IMR-90 (cell line): ENCODE measurements at regions not wholly inside any gene's neighbourhood (a gene's known extent, or its start where the extent isn't known, plus 50 kb on each side); places are given as distances from the start of the nearest gene placed in this dataset.
A peak's percentile ranks its signal among the peaks of the same experiment; 100 is the strongest.
"Not testable (repeated sequence)": the region's sequence is repeated elsewhere in the genome, so short reads cannot be mapped to it uniquely, and the experiment has no call there.

ENCODE experiments used
- ATAC-seq: fragments of 200-7000 bp; cut with Tn5 transposase; 2 replicates; pipeline ENCODE4 v1.9.1; 2020; ENCODE audit warnings: low read depth, mild to moderate bottlenecking, moderate library complexity
- BruUV-seq: library from RNA; stranded (reverse); fragments of 400-500 nt; replicated peaks from 2 replicates; lab custom pipeline; 2021; lab: Mats Ljungman, UMichigan
- CTCF ChIA-PET: fragments of 300-600 bp; formaldehyde crosslinking; extraction: SDS; loops from one replicate; lab custom pipeline; 2021; ENCODE audit warnings: antibody characterized with exemption; lab: Yijun Ruan, JAX
- POLR2A ChIA-PET: fragments of 300-600 bp; sonication (Branson Sonifier 250); formaldehyde crosslinking; loops from one replicate; lab custom pipeline; 2022; ENCODE audit warnings: antibody characterized with exemption; ENCODE audit not compliant: unreplicated experiment; lab: Charles Lee
- DNase-seq: peaks from one replicate; pipeline ENCODE4 v3.0.0; 2013
- H2AFZ ChIP-seq: replicated peaks from 2 replicates; pipeline ENCODE3; 2013; ENCODE audit warnings: low read length, mild to moderate bottlenecking; ENCODE audit not compliant: poor library complexity
- H2AK5ac ChIP-seq: 2 replicates; pipeline ENCODE4 v1.6.1; 2013; ENCODE audit warnings: low read depth, low read length, inconsistent platforms
- H2AK9ac ChIP-seq: replicated peaks from 2 replicates; pipeline ENCODE3; 2013; ENCODE audit warnings: mild to moderate bottlenecking, low read depth, low read length, moderate library complexity; ENCODE audit not compliant: poor library complexity
- H2BK120ac ChIP-seq: 2 replicates; pipeline ENCODE4 v1.6.1; 2013; ENCODE audit warnings: low read depth, low read length, inconsistent platforms
- H2BK15ac ChIP-seq: 3 replicates; pipeline ENCODE4 v1.6.1; 2013; ENCODE audit warnings: low read depth, low read length, inconsistent platforms
- H2BK20ac ChIP-seq: 2 replicates; pipeline ENCODE4 v1.6.1; 2013; ENCODE audit warnings: low read depth, mild to moderate bottlenecking, inconsistent platforms, low read length, moderate library complexity
- H2BK5ac ChIP-seq: 2 replicates; pipeline ENCODE4 v1.6.1; 2013; ENCODE audit warnings: mild to moderate bottlenecking, low read depth, low read length, inconsistent platforms; ENCODE audit not compliant: poor library complexity, severe bottlenecking
- H3K14ac ChIP-seq: replicated peaks from 2 replicates; pipeline ENCODE4 v1.6.1; 2013; ENCODE audit warnings: low read depth, low read length, inconsistent platforms
- H3K18ac ChIP-seq: 2 replicates; pipeline ENCODE4 v1.6.1; 2013; ENCODE audit warnings: low read depth, low read length, control low read depth
- H3K23ac ChIP-seq: 2 replicates; pipeline ENCODE4 v1.6.1; 2013; ENCODE audit warnings: low read depth, low read length, inconsistent platforms
- H3K27ac ChIP-seq: 2 replicates; pipeline ENCODE4 v1.5.1; 2013; ENCODE audit warnings: mild to moderate bottlenecking, control low read depth, low read length; ENCODE audit not compliant: insufficient read depth
- H3K27me3 ChIP-seq: 2 replicates; pipeline ENCODE4 v1.6.1; 2013; ENCODE audit warnings: low read length; ENCODE audit not compliant: control insufficient read depth, insufficient read depth
- H3K36me3 ChIP-seq: 2 replicates; pipeline ENCODE4 v1.6.1; 2013; ENCODE audit warnings: low read length, mixed read lengths; ENCODE audit not compliant: control insufficient read depth, insufficient read depth
- H3K4ac ChIP-seq: 2 replicates; pipeline ENCODE4 v1.6.1; 2013; ENCODE audit warnings: low read depth, low read length, inconsistent platforms
- H3K4me1 ChIP-seq: 2 replicates; pipeline ENCODE4 v1.6.1; 2013; ENCODE audit warnings: low read length, mixed read lengths; ENCODE audit not compliant: control insufficient read depth, insufficient read depth
- H3K4me2 ChIP-seq: 2 replicates; pipeline ENCODE4 v1.6.1; 2013; ENCODE audit warnings: low read depth, mild to moderate bottlenecking, control low read depth, low read length, moderate library complexity
- H3K4me3 ChIP-seq: 2 replicates; pipeline ENCODE4 v1.5.1; 2013; ENCODE audit warnings: low read depth, mild to moderate bottlenecking, control low read depth, low read length, moderate library complexity; ENCODE audit not compliant: insufficient read depth
- H3K56ac ChIP-seq: 2 replicates; pipeline ENCODE4 v1.6.1; 2013; ENCODE audit warnings: low read length, inconsistent platforms; ENCODE audit not compliant: insufficient read depth; ENCODE audit errors: extremely low read depth
- H3K79me1 ChIP-seq, 2 experiments: 2 replicates each; pipeline ENCODE4 v1.6.1; 2013; ENCODE audit warnings: low read length in 2 of 2, inconsistent platforms in 1 of 2, low read depth in 1 of 2
- H3K9ac ChIP-seq: 2 replicates; pipeline ENCODE4 v1.6.1; 2013; ENCODE audit warnings: low read depth, low read length, control low read depth
- H3K9me1 ChIP-seq: 2 replicates; pipeline ENCODE4 v1.6.1; 2013; ENCODE audit warnings: low read length, inconsistent platforms; ENCODE audit not compliant: insufficient read depth
- H3K9me3 ChIP-seq: 2 replicates; pipeline ENCODE4 v1.6.1; 2013; ENCODE audit warnings: low read length; ENCODE audit not compliant: control insufficient read depth, insufficient read depth
- H4K20me1 ChIP-seq: 2 replicates; pipeline ENCODE4 v1.6.1; 2013; ENCODE audit warnings: low read length, inconsistent platforms; ENCODE audit not compliant: insufficient read depth
- H4K5ac ChIP-seq: 2 replicates; pipeline ENCODE4 v1.6.1; 2013; ENCODE audit warnings: mild to moderate bottlenecking, low read depth, low read length, control low read depth
- H4K8ac ChIP-seq, 2 experiments: 2 replicates each; pipeline ENCODE4 v1.6.1; 2013; ENCODE audit warnings: low read depth in 2 of 2, low read length in 2 of 2, control low read depth in 1 of 2, inconsistent platforms in 1 of 2
- H4K91ac ChIP-seq: 2 replicates; pipeline ENCODE4 v1.6.1; 2013; ENCODE audit warnings: low read depth, low read length, inconsistent platforms; ENCODE audit not compliant: insufficient read depth
- CTCF ChIP-seq: conservative IDR thresholded peaks from 2 replicates; pipeline ENCODE4 v1.5.1; 2012; ENCODE audit warnings: mild to moderate bottlenecking, low read depth, low read length, improper control_type of control experiment
- WGBS, 2 experiments: methylation state at CpG; one replicate each; pipeline versions ENCODE4 v1.1.5 to v1.1.7; 2013; ENCODE audit warnings: missing lambda C conversion rate in 2 of 2; ENCODE audit not compliant: insufficient read length in 1 of 2; ENCODE audit errors: extremely low coverage in 2 of 2; 5-methylcytosine and 5-hydroxymethylcytosine counted together
- dilution Hi-C: fragments of 300-500 bp; cut with HindIII; formaldehyde crosslinking; loops from one replicate; pipeline ENCODE4 v1.14.3; 2018; ENCODE audit warnings: low sequenced_read_pairs; ENCODE audit not compliant: unreplicated experiment
- in situ Hi-C: fragments of 300-500 bp; cut with MboI; formaldehyde crosslinking; loops from 3 replicates; pipeline ENCODE4 v1.14.3; 2019; ENCODE audit warnings: low sequenced_read_pairs, inconsistent platforms, mixed read lengths
- intact Hi-C: fragments of 100-400 bp; cut with micrococcal nuclease; formaldehyde crosslinking; loops from 2 replicates; pipeline ENCODE4 v1.10.0; 2022

- DNase-seq (peak; percentile 88), ATAC-seq (peak; percentile 67)
- Histone ChIP-seq H2AK5ac (peak overlapping the region; percentile 98), H3K23ac (peak overlapping the region; percentile 49; the same call in 1 of the 2 replicates), H3K9ac (peak overlapping the region; percentile 49), H2AFZ (peak overlapping the region; percentile 72), H4K91ac (peak overlapping the region; percentile 93), H2BK120ac (peak overlapping the region; percentile 77), H3K18ac (peak overlapping the region; percentile 91), H3K27ac (peak overlapping the region; percentile 83), H2AK9ac (peak overlapping the region; percentile 84), H3K14ac (peak overlapping the region; percentile 35), H2BK5ac (peak overlapping the region; percentile 80), H2BK15ac (peak overlapping the region; percentile 89; the same call in 2 of the 3 replicates), H3K56ac (peak overlapping the region; percentile 75; the same call in 1 of the 2 replicates), H4K8ac (peak overlapping the region; percentile 88 to 99), H4K5ac (peak overlapping the region; percentile 84), H2BK20ac (peak overlapping the region; percentile 95), H3K4ac (peak overlapping the region; percentile 85), H3K4me1 (peaks cover 31% of the 10 kb centered on the region)
- TF ChIP-seq CTCF, result peak; percentile 23; the same call in 1 of the 2 replicates
- BruUV-seq, H4K20me1 ChIP-seq, CTCF ChIA-PET, H3K4me3 ChIP-seq, intact Hi-C loops, POLR2A ChIA-PET, H3K36me3 ChIP-seq, dilution Hi-C loops, in situ Hi-C loops, H3K27me3 ChIP-seq, H3K9me1 ChIP-seq, H3K4me2 ChIP-seq, H3K79me1 ChIP-seq, H3K9me3 ChIP-seq: not testable (repeated sequence)
- 7% methylated on average over 3 of the region's 34 CpGs; no CpG with 5 or more reads in 1 of the 2 experiments for WGBS, 2 experiments
These were observed 119.7 kb upstream of the ZNF469 start for GRCh38 chr16:88262858-88263563.

DNA sequence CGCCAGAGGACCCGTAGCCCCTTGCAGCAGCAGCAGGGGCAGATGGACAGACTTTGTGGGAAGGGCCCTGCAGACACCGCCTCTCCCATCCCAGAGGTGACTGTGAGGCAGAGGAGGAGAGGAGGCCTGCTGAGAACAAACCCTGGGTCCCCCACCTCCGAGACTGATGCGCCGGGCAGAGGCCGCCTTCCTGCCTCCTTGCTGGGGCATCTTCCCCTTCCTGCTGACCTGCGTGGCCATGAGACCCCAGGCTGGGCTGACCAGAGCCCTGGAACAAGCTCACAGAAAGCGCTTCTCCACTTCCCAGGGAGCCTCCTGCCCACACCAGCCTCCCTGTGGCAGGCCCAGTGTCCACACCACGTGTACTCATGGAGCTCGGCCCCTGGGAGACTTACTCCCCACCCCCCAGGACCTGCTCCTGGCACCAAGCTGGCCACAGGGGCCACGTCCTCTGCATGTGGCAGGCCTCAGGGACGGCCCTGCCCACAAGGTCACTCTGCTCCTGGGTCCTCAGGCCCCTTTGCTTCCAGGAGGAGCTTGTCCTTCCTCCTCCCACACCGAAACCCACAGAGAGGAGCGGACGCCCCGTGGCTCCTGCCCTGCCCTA, 119.0 kb upstream of the ZNF469 start:
- Histone ChIP-seq H4K5ac (peak overlapping the region; percentile 84), H3K9ac (peak overlapping the region; percentile 30; the same call in 1 of the 2 replicates), H2AK5ac (peak overlapping the region; percentile 98), H2BK20ac (peak overlapping the region; percentile 95), H3K4me1 (peaks cover 31% of the 10 kb centered on the region), H3K27ac (peak overlapping the region; percentile 83), H2BK5ac (peak overlapping the region; percentile 54), H2BK120ac (peak overlapping the region; percentile 77), H4K91ac (peak overlapping the region; percentile 93), H4K8ac (peak overlapping the region; percentile 55 to 99; a peak in 3 of 4 replicates), H2BK15ac (peak overlapping the region; percentile 89; the same call in 2 of the 3 replicates), H3K14ac (peak overlapping the region; percentile 35; the same call in 1 of the 2 replicates), H3K4ac (peak overlapping the region; percentile 85), H3K18ac (peak overlapping the region; percentile 91; the same call in 1 of the 2 replicates)
- H2AK9ac ChIP-seq, H3K4me2 ChIP-seq, H3K23ac ChIP-seq, H2AFZ ChIP-seq, H4K20me1 ChIP-seq, BruUV-seq, H3K36me3 ChIP-seq, intact Hi-C loops, ATAC-seq, H3K4me3 ChIP-seq, H3K27me3 ChIP-seq, DNase-seq, in situ Hi-C loops, H3K9me1 ChIP-seq, H3K9me3 ChIP-seq, POLR2A ChIA-PET, H3K79me1 ChIP-seq, dilution Hi-C loops, H3K56ac ChIP-seq: not testable (repeated sequence)
- WGBS, 2 experiments, result 100% methylated on average over 2 of the region's 17 CpGs; no CpG with 5 or more reads in 1 of the 2 experiments
- CTCF ChIA-PET, result interaction anchor here (0.7 kb wide), 1 partner anchor 21 kb away, joined by 4 read pairs; no protein-coding TSS in a partner anchor
